Liver (tissue), 8 donors: ENCODE measurements at regions not wholly inside any gene's neighbourhood (a gene's known extent, or its start where the extent isn't known, plus 50 kb on each side); places are given as distances from the start of the nearest gene placed in this dataset.

Source experiments
- DNase-seq: peaks from one replicate; pipeline ENCODE4 v3.0.0-alpha.2; 2017; ENCODE audit warnings: low spot score
- H3K27ac ChIP-seq, 2 donors: one replicate each; pipeline ENCODE4 v1.7.0; 2013; ENCODE audit warnings: inconsistent platforms in 2 of 2, low read length in 2 of 2, control low read depth in 1 of 2, low read depth in 1 of 2, mild to moderate bottlenecking in 1 of 2
- H3K27me3 ChIP-seq, 4 donors: one replicate each; pipeline versions ENCODE4 v1.6.1 to v1.7.0; 2013; ENCODE audit warnings: low read length in 3 of 4, inconsistent platforms in 1 of 4, mild to moderate bottlenecking in 1 of 4, moderate library complexity in 1 of 4; ENCODE audit not compliant: control insufficient read depth in 4 of 4, insufficient read depth in 4 of 4
- H3K36me3 ChIP-seq, 4 donors: one replicate each; pipeline versions ENCODE4 v1.6.1 to v1.7.0; 2013; ENCODE audit warnings: low read length in 3 of 4, mild to moderate bottlenecking in 3 of 4, low read depth in 1 of 4, moderate library complexity in 1 of 4; ENCODE audit not compliant: control insufficient read depth in 4 of 4, insufficient read depth in 3 of 4
- H3K4me1 ChIP-seq, 4 donors: one replicate each; pipeline versions ENCODE4 v1.6.1 to v1.7.0; 2013; ENCODE audit warnings: low read length in 3 of 4, mild to moderate bottlenecking in 3 of 4, moderate library complexity in 1 of 4; ENCODE audit not compliant: control insufficient read depth in 4 of 4, insufficient read depth in 4 of 4
- H3K4me3 ChIP-seq, 3 donors: one replicate each; pipeline versions ENCODE4 v1.6.1 to v1.7.0; 2013; ENCODE audit warnings: low read length in 3 of 3, control low read depth in 1 of 3, low read depth in 1 of 3, mild to moderate bottlenecking in 1 of 3
- H3K9ac ChIP-seq, 2 donors: one replicate each; pipeline ENCODE4 v1.7.0; 2013; ENCODE audit warnings: low read length in 2 of 2, mild to moderate bottlenecking in 2 of 2, moderate library complexity in 2 of 2, control low read depth in 1 of 2, low read depth in 1 of 2
- H3K9me3 ChIP-seq, 4 donors: one replicate each; pipeline versions ENCODE4 v1.6.1 to v1.7.0; 2013; ENCODE audit warnings: low read length in 3 of 4; ENCODE audit not compliant: control insufficient read depth in 4 of 4
- ATF3 ChIP-seq: IDR thresholded peaks from 2 replicates; pipeline ENCODE4 v1.6.1; 2016; ENCODE audit warnings: antibody characterized with exemption
- EGR1 ChIP-seq, 2 donors: IDR thresholded peaks; 2 replicates each; pipeline ENCODE4 v1.6.1; 2016 to 2018; ENCODE audit warnings: antibody characterized with exemption in 2 of 2, low read depth in 2 of 2
- FOXA1 ChIP-seq: IDR thresholded peaks from 2 replicates; pipeline ENCODE4 v1.6.1; 2016; ENCODE audit warnings: antibody characterized with exemption
- FOXA2 ChIP-seq: IDR thresholded peaks from 2 replicates; pipeline ENCODE4 v1.6.1; 2016; ENCODE audit warnings: antibody characterized with exemption
- GABPA ChIP-seq, 2 donors: IDR thresholded peaks in 1 of 2; conservative IDR thresholded peaks in 1 of 2; 2 replicates each; pipeline ENCODE4 v1.6.1; 2016; ENCODE audit warnings: antibody characterized with exemption in 2 of 2, mild to moderate bottlenecking in 1 of 2, moderate library complexity in 1 of 2
- HNF4A ChIP-seq, 2 donors: conservative IDR thresholded peaks; 2 replicates each; pipeline ENCODE4 v1.6.1; 2016; ENCODE audit warnings: antibody characterized with exemption in 2 of 2, mild to moderate bottlenecking in 2 of 2
- HNF4G ChIP-seq: IDR thresholded peaks from 2 replicates; pipeline ENCODE4 v1.6.1; 2016; ENCODE audit warnings: antibody characterized with exemption
- JUND ChIP-seq, 2 donors: IDR thresholded peaks; 2 replicates each; pipeline ENCODE4 v1.6.1; 2016; ENCODE audit warnings: antibody characterized with exemption in 2 of 2
- NR2F2 ChIP-seq: IDR thresholded peaks from 2 replicates; pipeline ENCODE4 v1.6.1; 2016; ENCODE audit warnings: antibody characterized with exemption
- RAD21 ChIP-seq, 2 donors: IDR thresholded peaks; 2 replicates each; pipeline ENCODE4 v1.6.1; 2016; ENCODE audit warnings: antibody characterized with exemption in 2 of 2, mild to moderate bottlenecking in 2 of 2
- REST ChIP-seq: IDR thresholded peaks from 2 replicates; pipeline ENCODE4 v1.6.1; 2016; ENCODE audit warnings: antibody characterized with exemption, mild to moderate bottlenecking
- RXRA ChIP-seq, 2 donors: IDR thresholded peaks; 2 replicates each; pipeline ENCODE4 v1.6.1; 2017 to 2018; ENCODE audit warnings: antibody characterized with exemption in 2 of 2, mild to moderate bottlenecking in 1 of 2
- SP1 ChIP-seq: IDR thresholded peaks from 2 replicates; pipeline ENCODE4 v1.6.1; 2018; ENCODE audit warnings: antibody characterized with exemption, mild to moderate bottlenecking
- TAF1 ChIP-seq: conservative IDR thresholded peaks from 2 replicates; pipeline ENCODE4 v1.6.1; 2016; ENCODE audit warnings: antibody characterized with exemption, mild to moderate bottlenecking
- YY1 ChIP-seq: IDR thresholded peaks from 2 replicates; pipeline ENCODE4 v1.6.1; 2016; ENCODE audit warnings: antibody characterized with exemption, mild to moderate bottlenecking
- WGBS: extraction: QIAGEN DNeasy Blood & Tissue Kit; methylation state at CpG from one replicate; pipeline ENCODE4 v1.1.7; 2013; 5-methylcytosine and 5-hydroxymethylcytosine counted together
- TF ChIP-seq, protein P1 (sequence below): IDR thresholded peaks from 2 replicates; pipeline ENCODE4 v1.6.1; 2016; ENCODE audit warnings: antibody characterized with exemption
- TF ChIP-seq, protein P2 (sequence below): IDR thresholded peaks from 2 replicates; pipeline ENCODE4 v1.6.1; 2016; ENCODE audit warnings: antibody characterized with exemption
- TF ChIP-seq, protein P3 (sequence below): fragments of 150-350 bp; IDR thresholded peaks from 2 replicates; pipeline ENCODE4 v1.5.1; 2017; ENCODE audit warnings: improper control_type of control experiment, low read depth, low read length; ENCODE audit not compliant: missing input control
- donor health status: healthy.
- donor health status: healthy.
- donor health status: healthy.
- donor health status: healthy.
- donor health status: healthy.

DNA sequence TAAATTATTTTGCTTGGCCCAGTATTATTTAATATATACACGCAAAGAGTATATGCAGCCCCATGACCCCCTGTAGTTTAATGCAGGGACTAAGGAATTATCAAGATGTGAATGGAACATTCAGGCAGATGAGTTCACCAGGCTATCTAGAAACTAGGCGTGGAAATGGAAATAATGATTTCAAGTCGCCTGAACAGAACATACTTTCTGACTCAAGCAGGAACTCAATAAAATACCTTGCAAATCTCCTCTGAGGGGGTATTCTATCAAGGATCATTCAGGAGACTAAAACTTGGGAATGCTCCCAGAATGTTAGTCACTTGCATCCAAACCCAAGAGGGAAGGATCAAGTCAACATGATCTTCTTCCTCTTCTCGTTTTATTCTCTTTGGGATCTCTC lies 59.6 kb upstream of the RASSF6 start:
- no peaks in the 10 kb centered on the region for H3K36me3 ChIP-seq
- no peak overlapping the region for H3K4me3 ChIP-seq
- H3K27me3 ChIP-seq, result no peaks in the 10 kb centered on the region
- H3K9ac ChIP-seq, result no peak overlapping the region
- TF ChIP-seq YY1 (no peak), NR2F2 (no peak), RAD21 (IDR thresholded peaks at IDR 0.05) (no peak), REST (no peak), TAF1 (no peak), JUND (IDR thresholded peaks at IDR 0.05) (no peak), SP1 (no peak), GABPA (IDR thresholded peaks at IDR 0.05 in 1 of 2, conservative IDR thresholded peaks at IDR 0.05 in 1 of 2) (no peak), EGR1 (IDR thresholded peaks at IDR 0.05; ENCODE audit: low read depth in 2 of 2) (no peak), FOXA2 (no peak), FOXA1 (no peak), RXRA (IDR thresholded peaks at IDR 0.05) (no peak), HNF4A (conservative IDR thresholded peaks at IDR 0.05) (no peak), ATF3 (no peak), HNF4G (no peak)
- TF ChIP-seq, protein P1, sequence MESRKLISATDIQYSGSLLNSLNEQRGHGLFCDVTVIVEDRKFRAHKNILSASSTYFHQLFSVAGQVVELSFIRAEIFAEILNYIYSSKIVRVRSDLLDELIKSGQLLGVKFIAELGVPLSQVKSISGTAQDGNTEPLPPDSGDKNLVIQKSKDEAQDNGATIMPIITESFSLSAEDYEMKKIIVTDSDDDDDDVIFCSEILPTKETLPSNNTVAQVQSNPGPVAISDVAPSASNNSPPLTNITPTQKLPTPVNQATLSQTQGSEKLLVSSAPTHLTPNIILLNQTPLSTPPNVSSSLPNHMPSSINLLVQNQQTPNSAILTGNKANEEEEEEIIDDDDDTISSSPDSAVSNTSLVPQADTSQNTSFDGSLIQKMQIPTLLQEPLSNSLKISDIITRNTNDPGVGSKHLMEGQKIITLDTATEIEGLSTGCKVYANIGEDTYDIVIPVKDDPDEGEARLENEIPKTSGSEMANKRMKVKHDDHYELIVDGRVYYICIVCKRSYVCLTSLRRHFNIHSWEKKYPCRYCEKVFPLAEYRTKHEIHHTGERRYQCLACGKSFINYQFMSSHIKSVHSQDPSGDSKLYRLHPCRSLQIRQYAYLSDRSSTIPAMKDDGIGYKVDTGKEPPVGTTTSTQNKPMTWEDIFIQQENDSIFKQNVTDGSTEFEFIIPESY, result no peak
- TF ChIP-seq, protein P2, sequence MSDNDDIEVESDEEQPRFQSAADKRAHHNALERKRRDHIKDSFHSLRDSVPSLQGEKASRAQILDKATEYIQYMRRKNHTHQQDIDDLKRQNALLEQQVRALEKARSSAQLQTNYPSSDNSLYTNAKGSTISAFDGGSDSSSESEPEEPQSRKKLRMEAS, result no peak
- TF ChIP-seq, protein P3, sequence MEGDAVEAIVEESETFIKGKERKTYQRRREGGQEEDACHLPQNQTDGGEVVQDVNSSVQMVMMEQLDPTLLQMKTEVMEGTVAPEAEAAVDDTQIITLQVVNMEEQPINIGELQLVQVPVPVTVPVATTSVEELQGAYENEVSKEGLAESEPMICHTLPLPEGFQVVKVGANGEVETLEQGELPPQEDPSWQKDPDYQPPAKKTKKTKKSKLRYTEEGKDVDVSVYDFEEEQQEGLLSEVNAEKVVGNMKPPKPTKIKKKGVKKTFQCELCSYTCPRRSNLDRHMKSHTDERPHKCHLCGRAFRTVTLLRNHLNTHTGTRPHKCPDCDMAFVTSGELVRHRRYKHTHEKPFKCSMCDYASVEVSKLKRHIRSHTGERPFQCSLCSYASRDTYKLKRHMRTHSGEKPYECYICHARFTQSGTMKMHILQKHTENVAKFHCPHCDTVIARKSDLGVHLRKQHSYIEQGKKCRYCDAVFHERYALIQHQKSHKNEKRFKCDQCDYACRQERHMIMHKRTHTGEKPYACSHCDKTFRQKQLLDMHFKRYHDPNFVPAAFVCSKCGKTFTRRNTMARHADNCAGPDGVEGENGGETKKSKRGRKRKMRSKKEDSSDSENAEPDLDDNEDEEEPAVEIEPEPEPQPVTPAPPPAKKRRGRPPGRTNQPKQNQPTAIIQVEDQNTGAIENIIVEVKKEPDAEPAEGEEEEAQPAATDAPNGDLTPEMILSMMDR, result no peak
- H3K9me3 ChIP-seq, result no peaks in the 10 kb centered on the region
- H3K4me1 ChIP-seq, result peaks cover 0 to 11% (median 4%) of the 10 kb centered on the region in 4 donors
- no peak overlapping the region for H3K27ac ChIP-seq
- no peak for DNase-seq
- WGBS, result 78% methylated on average over 4 of the region's 4 CpGs
